LHCN-M2 (cell line): ENCODE measurements at regions not wholly inside any gene's neighbourhood (a gene's known extent, or its start where the extent isn't known, plus 50 kb on each side); places are given as distances from the start of the nearest gene placed in this dataset.

ENCODE experiments used
- DNase-seq: peaks from one replicate; pipeline ENCODE4 v3.0.0-alpha.2; 2012; ENCODE audit warnings: low read depth

DNA sequence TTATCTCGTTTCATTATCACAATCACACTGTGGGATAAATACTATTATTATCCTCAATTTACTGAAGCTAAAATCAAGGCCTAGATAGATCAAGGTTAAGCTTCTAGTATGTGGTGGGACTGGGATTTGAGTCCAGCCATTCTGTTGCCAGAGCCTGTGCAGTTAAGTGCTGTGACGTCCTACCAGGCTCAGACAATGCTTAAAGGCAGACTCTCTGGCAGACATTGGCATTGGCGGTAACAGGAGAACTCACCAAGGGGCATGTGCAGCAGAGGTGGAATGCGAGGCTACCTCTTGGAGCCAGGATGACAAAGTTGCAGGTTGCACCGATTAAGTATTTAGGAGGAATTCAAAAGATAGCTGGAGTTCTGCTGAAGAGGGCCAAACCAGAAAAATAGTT is 155.6 kb upstream of the IFNG-AS1 start:
- DNase-seq = no peak

DNA sequence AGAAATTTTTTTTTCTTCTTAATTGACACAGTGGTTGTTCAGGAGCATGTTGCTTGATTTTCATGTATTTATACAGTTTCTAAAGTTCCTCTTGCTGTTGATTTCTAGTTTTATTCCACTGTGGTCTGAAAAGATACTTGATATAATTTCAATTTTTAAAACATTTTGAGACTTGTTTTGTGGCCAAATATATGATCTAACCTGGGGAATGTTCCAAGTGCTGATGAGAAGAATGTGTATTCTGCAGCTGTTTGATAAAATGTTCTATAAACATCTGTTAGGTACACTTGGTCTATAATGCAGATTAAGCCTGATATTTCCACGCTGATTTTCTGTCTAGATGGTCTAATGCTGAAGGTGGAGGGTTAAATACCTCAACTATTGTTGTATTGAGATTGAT is 151.4 kb upstream of the IFNG-AS1 start:
- peak; percentile 19 for DNase-seq

DNA sequence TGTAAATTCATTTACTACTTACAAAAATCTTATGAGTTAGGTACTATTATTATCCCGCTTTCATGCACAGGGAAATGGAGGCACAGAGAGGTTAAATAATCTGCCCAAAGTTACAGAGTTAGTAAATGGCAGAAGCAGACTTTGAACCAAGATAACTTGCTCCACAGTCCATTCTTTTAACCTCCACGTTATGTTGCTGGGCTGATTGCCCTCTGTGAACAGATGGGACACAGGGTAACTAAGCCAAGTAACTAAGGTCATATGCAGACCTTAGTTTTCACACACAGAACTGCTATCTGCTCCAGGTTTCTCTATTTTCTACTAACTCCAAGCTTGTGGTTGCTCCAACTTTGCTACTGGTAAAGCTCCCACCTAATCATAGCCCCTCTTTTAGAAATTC is 147.1 kb upstream of the IFNG-AS1 start:
- DNase-seq = no peak

DNA sequence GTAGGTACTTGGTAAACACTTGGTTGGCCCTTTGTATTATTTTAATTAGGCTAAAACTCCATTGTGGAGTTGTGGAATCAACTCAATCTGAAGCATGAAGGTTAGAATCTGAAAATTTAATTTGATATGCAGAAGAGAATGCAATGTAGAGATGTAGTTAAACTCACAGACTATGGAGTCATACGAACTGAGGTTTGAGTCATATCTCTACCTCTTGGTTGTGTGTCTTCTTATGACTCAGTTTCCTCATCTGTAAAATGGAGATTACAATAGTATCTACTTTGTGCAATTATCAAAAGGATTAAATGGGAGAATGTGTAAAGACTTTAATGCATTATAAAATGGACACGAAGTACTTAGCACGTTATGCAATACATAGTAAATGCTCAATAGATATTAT is 146.0 kb upstream of the IFNG-AS1 start:
- DNase-seq = no peak

DNA sequence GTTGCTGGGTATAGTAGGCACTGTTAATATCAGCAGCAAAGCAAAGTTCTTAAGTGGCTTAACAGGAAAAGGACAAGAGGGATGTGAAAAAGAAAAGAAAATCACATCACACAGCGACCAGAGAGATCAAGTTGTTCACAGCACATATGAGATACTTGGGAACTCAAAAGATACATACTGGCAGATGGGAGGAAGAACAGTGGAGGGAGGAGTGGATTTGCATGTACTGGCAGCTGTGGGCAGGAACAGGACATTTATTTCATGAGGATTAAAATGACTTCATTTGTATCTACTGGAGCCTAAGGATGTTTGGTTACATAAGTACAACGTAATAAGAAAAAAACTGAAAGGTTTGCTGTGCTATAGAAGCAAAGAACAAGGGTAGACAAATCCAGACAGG is 136.5 kb upstream of the IFNG-AS1 start:
- DNase-seq = peak; percentile 6

DNA sequence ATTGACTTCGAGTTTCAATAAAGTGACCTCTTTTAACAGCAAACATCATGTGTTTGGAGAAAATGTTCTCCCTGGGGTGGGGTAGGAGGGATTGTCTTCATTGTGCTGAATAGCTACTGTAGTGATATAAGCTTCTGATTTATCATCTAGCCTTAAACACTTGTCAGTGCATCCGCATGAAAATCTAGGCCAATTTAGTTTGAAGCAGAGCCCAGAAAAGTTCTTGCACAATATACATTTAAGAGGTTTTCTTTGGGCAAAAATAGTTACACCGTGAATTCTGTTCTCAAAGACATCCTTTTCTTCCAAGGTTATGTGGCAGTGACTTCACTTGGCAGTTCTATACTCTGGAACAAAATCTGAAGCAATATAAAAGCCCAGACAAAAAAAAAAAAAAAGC is 136.0 kb upstream of the IFNG-AS1 start:
- DNase-seq = no peak

DNA sequence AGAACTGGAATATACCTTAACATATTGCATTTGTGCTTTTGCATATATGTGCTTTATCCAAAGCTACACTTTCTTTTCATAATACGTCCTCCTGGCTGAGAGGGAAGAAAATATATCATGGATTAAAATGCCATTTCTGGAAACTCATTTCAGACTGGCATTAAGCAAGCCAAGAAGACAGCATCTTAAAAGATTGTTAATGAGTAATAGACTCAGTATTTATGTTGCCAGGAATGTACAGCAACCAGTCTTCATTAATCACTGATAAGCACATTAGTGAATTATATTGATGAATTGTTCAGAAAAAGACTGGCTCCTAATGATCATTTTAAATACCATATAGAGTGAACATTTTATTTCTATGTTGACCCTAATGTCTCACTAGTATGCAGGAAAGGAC is 134.9 kb upstream of the IFNG-AS1 start:
- DNase-seq = no peak

DNA sequence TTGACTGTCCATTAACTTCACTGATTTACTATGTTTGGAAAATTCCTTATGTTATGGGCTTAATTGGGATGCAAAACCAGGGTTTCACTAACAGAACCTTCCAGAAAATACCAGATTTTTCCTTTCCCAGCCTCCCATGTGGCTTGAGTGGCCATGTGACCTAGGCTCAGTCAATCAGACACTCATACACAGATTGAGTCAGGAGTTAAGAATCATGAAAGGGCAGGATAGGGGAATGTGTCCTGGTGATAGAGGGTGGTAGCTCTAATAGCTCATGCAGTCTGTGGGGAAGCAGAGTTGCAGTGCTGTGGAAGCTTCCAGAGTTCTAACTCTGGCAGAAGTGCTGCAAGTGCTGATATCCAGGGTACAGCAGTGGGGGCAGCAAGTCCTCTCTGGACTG is 134.1 kb upstream of the IFNG-AS1 start:
- DNase-seq = no peak

DNA sequence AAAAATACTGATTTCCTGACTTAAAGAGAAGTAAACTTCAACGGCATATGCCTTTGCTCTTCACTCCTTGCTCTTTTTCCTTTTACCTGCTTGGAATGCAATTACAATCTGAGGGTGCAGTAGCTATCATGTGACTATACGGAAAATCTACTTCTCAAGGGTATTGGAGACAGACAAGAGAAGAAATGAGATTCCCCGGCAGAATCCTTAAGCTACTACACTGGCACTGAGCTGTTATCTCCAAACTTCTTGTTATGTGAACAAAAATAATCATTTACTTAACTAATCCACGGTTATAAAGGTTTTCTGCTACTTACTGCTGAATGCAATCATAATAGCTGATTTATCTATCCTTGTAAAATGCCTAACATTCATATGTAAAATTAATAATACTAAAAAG is 118.0 kb upstream of the IFNG-AS1 start:
- no peak for DNase-seq

DNA sequence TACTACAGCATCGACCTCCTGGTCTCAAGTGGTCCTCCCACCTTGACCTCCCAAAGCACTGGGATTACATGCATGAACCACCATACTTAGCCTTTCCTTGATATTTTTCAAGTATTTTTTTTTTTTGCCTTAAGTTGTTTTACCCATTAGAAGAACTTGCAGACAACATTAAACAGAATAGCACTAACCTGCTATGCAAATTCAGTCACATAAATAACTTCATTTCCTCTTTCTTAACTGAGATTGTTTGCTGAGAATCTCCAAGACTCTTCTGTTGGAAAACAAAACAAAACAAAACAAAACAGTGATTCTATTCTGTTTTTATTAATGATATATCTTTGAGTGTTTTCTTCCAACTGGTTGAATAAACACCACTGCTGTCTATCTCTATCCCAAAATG is 115.9 kb upstream of the IFNG-AS1 start:
- DNase-seq = no peak

DNA sequence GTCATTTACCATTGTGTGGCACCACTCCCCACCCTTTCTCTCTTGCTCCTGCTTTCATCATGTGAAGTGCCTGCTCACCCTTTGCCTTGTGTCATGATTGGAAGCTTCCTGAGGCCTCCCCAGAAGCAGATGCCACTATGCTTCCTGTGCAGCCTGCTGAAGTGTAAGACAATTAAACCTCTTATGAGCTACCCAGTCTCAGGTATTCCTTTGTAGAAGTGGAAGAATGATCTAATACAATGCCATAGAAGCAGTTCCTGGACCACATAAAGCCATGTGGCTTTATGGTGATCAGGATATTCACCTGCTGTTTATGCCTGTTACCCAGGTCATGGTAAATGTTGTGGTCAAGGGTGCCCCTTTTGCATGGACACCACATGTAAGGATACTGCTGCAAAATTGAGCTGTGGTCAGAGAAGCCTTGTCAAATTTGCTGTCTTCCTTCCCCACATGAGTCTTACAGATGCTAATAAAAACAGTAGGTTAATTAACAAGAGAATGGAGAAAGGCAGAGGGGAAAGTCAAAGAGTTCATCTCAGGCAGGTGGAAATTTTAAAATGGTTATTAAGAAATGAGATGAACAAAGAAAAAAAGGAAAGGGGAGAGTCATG is 112.8 kb upstream of the IFNG-AS1 start:
- DNase-seq = no peak

DNA sequence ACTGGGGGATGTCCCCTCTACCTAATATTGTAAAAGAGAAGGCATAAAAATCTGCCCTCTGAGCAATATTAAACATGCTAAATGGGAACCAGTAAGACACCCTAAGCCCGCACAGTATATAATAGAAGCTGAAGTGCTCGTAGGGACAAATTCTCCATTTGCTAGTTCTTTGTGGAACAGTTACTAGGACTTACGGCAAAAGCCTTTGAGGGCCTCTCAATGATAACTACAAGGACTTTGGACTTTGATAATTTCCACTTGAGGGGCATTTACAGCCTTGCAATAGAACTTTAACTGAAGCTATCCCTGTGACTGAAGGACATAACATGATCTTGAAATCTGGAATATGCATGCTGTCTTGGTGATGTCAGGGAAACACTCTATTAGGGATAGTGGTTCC is 111.5 kb upstream of the IFNG-AS1 start:
- no peak for DNase-seq

DNA sequence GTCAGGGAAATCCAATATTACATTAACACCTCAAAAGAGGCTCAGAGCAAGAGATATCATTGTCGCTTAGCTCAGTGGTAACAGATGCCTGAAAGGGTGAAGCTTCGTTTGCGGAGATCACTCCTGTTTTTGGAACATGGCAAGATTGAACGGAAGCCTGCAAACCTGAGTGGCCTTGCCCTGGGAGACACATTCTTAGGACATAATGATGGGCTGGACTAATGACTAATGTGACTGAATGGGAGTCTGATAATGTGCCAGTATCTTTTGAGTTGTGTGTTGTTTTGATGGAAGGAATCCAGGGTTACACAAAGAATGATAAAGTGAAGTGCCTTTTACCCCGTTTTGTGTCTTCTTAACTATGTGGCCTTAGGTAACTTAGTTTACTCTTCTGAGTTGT is 109.3 kb upstream of the IFNG-AS1 start:
- DNase-seq = no peak

DNA sequence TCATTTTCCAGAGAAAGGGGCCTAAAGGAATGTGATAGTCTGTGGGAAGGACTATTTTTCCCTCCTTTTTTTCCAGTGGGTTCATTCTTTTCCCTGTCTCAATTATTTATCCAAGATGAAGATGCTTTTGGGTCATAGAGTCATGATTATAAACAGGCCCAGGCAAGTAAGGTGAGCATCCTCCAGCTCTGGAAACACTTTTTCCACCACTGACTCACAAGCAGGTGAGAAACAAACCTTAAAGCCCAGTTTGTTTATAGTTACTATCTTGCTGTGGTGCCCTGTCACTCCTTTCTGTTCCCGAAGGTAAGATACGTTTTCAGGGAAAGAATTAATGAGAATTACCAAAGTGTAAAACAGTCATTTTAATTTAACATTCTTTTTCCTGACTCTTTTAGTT is 107.7 kb upstream of the IFNG-AS1 start:
- no peak for DNase-seq

DNA sequence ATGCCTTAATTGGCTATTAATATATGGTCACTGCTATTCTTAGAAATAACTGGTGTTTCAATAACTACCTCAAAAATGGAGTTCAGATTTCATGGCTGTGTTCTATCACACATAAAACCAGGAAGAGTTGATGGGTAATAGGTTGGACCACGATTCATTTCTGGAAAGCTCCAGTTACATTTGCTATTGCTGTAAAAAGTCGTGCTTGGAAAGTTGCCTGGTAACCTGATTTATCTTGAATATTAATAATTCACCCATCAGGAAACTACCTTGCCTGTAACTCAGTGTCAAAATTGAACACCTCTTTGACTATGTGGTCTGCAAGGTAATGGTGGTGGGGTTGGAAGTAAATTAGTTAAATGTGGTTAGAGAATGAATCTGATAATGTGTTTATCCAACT is 104.7 kb upstream of the IFNG-AS1 start:
- DNase-seq = no peak

DNA sequence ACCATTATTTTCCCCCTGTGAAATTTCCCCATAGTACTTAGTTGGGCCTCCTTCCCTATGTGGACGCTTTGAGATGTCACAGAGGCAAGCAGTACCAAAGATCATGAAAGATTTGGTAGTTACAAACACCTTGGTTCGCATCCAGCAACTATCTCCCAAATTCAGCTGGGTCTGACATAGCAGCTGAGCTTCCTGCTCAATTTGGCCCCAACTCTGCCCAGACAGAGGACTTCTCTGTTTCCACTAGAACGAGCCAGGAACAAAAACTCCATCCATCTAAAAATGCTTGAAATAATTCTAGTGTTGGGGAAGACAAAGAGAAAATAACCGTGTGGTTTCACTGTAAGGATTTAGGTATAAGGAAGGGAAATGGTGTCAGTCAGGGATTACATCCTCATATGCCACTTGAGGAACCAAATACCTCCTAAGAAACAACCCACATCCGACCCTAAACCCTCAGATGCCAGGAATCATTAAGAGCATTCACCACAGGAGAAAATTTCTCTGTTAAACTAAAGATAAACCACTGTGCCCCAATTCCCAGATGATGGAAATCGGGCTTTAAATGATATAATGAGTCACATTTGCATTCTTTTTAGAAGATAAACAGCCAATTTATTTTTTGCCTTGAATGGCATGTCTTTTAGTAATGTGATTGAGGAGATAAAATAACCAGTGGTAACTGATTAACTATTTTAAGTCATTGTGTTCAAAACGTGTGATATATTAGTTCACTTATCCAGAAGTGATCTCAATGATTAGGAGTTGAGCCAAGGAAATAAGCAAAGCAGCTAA is 103.7 kb upstream of the IFNG-AS1 start:
- peak; percentile 61 for DNase-seq

DNA sequence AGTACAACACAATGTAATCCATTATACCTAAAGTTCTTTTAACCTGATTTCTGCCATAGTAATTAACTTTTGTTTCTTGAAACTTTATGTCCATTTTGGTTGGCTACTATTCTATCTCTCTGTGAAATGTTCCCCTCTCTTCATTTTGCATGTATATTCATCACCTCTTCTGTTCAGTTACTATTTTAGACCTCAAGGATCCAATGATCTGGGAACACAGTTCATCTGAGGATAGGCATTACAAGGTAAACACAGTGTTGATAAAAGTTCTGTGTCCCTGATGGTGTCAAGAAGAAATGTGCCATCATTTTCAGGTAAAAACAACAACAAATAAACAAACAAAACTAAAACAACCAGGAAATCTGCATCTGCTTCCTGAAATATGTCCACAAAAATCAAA is 102.2 kb upstream of the IFNG-AS1 start:
- DNase-seq = no peak

DNA sequence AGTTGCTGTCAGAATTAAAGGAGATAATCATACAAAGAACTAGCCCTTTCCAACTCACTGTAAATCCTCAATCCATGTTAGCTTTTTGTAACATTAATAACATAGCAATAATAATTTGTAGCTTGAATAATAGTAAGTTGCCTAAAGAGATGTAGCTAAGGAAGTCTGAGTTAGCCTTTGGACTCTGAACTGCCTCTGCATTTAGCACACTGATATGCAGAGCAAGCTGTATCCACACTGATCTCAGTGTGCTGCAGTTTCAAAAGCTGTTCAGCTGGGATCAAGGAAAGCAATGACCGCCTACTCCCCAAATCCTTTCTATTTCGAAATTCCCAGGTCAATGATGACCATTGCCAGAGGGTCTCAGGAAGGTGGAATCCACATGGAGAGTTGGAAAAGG is 99.3 kb upstream of the IFNG-AS1 start:
- no peak for DNase-seq

DNA sequence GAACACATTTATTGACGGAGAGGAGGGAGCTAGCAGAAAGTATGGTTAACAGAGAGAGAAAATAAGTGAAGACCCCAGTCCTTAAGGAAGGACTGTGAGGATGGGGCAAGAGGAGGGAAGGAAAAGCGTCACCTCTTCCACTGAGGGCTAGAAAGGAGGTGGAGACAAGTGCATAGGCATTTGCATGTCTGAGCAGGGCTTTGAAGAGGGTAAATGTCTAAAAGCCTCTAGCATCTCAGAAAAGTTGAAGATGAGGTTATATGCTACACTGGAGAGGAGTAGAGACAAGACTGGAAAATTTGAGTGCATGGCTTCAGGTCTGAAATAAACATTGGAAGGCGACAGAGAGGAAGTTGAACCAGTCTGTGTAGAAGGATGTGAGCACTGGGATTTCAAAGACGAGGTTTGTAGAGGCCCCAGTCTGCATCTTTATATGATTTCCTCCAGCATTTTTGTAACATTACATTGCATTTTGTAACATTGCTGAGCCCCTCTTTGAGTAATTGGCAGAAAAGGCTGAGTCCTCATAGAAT is 98.5 kb upstream of the IFNG-AS1 start:
- no peak for DNase-seq

DNA sequence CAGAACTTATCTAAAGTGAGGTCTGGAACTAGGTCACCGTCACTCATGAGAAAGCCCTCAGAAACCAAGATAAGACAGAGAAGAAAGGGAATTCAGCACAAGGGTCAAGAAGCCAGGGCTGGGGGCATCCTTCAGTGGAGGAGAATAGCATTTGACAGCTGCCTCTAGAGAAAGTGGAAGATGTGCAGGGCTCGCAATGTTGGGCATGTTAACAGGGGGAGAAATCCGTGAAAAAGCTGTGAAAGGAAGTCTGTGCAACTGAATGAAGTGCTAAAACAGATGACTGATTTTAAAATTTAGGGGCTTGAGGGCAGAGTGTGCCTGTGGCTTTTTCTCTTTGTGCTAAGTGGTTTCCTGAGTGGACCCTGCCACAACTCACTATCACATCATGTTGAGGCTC is 97.7 kb upstream of the IFNG-AS1 start:
- DNase-seq = no peak

DNA sequence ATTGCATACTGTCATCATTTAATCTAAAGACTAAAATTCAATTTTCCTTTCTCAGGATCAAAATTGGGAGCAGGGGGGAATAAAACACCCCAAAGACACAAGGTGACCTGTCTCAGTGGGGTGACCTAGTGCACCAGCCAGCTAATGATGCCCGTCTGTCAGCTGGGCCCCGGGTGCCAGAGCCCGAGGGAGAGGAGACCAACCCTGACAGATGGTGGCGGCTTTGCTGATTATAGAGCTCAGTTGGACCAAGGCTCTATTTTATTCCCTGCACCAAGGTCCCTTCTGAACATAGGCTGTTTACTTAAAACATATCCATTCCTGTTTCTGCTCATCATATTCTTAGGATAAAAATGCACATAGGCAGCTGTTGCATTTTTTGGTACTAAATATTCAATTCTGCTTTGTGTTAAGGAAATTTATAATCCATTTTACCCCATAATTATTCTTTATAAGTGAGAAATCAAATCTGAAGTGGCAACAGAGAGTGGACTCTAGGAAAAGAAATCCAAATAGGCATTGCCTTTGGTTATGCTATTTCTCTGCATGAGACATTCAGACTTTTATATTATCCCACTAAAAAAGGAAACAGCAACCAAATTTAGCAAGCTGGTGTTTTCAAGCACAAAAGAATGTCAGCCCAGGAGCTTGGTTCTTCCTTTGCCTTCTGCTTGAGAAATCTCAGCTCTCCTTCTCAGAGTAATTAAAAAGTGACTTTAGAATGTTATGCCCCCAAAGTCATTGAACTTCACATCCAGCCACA is 96.8 kb upstream of the IFNG-AS1 start:
- DNase-seq = no peak

DNA sequence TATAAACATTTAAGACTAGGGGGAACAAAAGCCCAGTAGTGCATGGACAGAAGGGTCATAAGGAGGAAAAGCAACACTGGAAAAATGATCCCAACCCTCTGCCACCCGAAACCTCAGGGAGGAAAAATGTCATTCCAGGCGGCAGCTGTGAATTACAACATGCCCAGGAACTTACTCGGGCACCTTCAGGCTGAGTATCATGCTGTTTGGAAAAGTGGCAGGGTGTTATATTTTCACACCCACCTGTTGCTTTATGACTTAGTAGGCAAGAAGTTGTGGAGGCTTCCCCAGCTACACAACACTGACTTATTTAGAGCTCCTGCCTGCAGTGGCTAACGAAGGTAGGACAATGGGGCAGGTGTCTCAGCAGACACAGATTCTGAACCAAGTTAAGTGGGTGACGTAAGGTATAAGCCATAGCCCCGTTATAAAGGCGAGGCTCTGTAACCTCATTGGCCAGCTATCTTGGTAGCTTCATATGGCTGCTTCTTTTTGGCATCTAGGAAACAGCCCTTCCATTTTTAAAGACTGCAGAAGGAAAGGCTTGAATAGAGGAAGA is 96.1 kb upstream of the IFNG-AS1 start:
- DNase-seq = peak; percentile 59
